Omental fat pad (tissue), 3 donors: ENCODE measurements at regions not wholly inside any gene's neighbourhood (a gene's known extent, or its start where the extent isn't known, plus 50 kb on each side); places are given as distances from the start of the nearest gene placed in this dataset.

Experiments used
- ATAC-seq: fragments of 150-250 bp; one replicate; pipeline ENCODE4 v1.9.1; 2016; ENCODE audit warnings: mild to moderate bottlenecking, moderate library complexity; ENCODE audit not compliant: low FRiP score
- DNase-seq: peaks from one replicate; pipeline ENCODE4 v3.0.0-alpha.2; 2019; ENCODE audit warnings: low spot score
- TF ChIP-seq, protein P1 (sequence below), 3 donors: fragments of 450-650 bp; IDR thresholded peaks; one replicate each; pipeline ENCODE4 v1.5.1; 2016 to 2017; ENCODE audit warnings: antibody characterized with exemption in 3 of 3, mild to moderate bottlenecking in 3 of 3, moderate library complexity in 2 of 3

GRCh38 chr5:175235251-175235960, 208.6 kb downstream of the DRD1 start:
- TF ChIP-seq, protein P1, sequence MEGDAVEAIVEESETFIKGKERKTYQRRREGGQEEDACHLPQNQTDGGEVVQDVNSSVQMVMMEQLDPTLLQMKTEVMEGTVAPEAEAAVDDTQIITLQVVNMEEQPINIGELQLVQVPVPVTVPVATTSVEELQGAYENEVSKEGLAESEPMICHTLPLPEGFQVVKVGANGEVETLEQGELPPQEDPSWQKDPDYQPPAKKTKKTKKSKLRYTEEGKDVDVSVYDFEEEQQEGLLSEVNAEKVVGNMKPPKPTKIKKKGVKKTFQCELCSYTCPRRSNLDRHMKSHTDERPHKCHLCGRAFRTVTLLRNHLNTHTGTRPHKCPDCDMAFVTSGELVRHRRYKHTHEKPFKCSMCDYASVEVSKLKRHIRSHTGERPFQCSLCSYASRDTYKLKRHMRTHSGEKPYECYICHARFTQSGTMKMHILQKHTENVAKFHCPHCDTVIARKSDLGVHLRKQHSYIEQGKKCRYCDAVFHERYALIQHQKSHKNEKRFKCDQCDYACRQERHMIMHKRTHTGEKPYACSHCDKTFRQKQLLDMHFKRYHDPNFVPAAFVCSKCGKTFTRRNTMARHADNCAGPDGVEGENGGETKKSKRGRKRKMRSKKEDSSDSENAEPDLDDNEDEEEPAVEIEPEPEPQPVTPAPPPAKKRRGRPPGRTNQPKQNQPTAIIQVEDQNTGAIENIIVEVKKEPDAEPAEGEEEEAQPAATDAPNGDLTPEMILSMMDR (IDR thresholded peaks at IDR 0.05), result no peak
- DNase-seq (no peak), ATAC-seq (no peak)

GRCh38 chr5:175230299-175230698, 213.7 kb downstream of the DRD1 start:
- TF ChIP-seq, protein P1 (IDR thresholded peaks at IDR 0.05), result no peak
- DNase-seq, result no peak
- ATAC-seq, result no peak

DNA sequence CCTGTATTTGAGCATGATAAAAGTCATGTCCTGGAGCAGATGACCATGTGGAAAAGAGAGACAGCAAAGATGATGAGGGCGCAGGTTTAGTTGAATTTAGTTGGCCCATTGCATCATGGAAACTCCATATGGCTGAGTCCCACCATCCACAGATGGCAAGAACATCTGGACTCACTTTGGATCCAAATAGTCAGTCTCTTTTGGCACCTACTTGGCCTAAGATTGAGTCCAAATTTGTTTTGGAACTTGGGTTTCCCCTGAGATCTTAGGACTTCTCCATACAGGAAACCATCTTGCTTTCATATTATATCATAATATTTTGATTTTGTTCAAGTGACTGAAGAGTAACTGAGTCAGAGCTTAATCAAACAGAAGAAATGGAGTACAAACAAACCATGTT, 217.5 kb downstream of the DRD1 start:
- TF ChIP-seq, protein P1 (IDR thresholded peaks at IDR 0.05), result no peak
- no peak for ATAC-seq
- DNase-seq, result no peak

GRCh38 chr5:175223291-175223690, 220.7 kb downstream of the DRD1 start:
- ATAC-seq (no peak), DNase-seq (no peak)
- TF ChIP-seq, protein P1 (IDR thresholded peaks at IDR 0.05), result no peak

DNA sequence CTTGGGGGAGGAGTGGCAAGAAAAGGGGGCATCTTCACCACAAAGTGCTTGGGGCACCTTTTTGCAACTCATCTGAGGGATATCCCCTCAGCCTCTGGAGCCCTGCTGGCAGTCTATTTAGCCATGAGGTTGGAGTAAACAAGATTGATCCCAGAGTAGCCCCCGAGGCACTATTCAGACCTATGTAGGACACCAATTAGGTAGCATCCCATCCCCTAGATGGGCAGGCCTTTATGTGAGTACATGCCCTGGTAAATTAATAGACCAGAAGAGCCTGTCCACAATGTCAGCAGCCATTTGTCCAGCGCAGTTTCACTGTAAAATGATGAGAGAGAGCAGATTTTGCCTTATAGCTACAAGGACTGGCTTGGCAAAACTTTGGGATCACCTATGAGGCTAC, 221.4 kb downstream of the DRD1 start:
- DNase-seq (no peak), ATAC-seq (no peak)
- TF ChIP-seq, protein P1 (IDR thresholded peaks at IDR 0.05), result no peak

DNA sequence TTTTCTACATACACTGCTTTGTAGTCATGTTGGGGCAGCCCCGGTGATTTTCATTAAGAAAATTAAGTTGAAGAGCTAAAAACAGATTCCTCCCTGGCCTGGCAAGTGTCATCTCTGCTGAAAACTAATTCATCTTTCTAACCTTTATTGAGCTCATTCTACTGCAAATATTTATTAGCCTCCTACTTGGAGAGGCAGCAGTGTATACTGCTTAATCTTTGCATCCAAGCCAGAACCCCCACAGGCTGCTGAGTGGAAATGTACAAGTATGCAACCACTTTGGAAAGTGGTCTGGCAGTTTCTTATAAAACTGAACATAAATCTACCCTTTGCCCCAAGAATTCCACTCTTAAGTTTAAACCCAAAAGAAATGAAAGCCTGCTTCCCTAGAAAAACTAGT, 223.4 kb downstream of the DRD1 start:
- ATAC-seq (no peak), DNase-seq (no peak)
- TF ChIP-seq, protein P1 (IDR thresholded peaks at IDR 0.05), result no peak

GRCh38 chr5:175219366-175219765, 224.6 kb downstream of the DRD1 start:
- ATAC-seq (no peak), DNase-seq (no peak)
- TF ChIP-seq, protein P1 (IDR thresholded peaks at IDR 0.05), result no peak
